ENCODE measurements at regions not wholly inside any gene's neighbourhood (a gene's known extent, or its start where the extent isn't known, plus 50 kb on each side); places are given as distances from the start of the nearest gene placed in this dataset.

- ChIA-PET POLR2A (no interaction called here), CTCF (interaction anchor here (1.6 kb wide), 1 partner anchor 180 kb away, joined by 3 read pairs; no protein-coding TSS in a partner anchor)
- no peak for DNase-seq (ENCODE audit: extremely low spot score)
- no peak for TF ChIP-seq CTCF (IDR thresholded peaks at IDR 0.05; ENCODE audit: control extremely low read depth, extremely low read depth, low read depth, missing control alignments)
Measured at GRCh38 chr18:76131738-76132137, 363.3 kb downstream of the ZNF516 start.

GRCh38 chr18:76130845-76131244 is 364.2 kb downstream of the ZNF516 start:
- DNase-seq (ENCODE audit: extremely low spot score) = no peak
- ChIA-PET CTCF (no interaction called here), POLR2A (no interaction called here)
- TF ChIP-seq CTCF (IDR thresholded peaks at IDR 0.05; ENCODE audit: control extremely low read depth, extremely low read depth, low read depth, missing control alignments) = no peak

- ChIA-PET POLR2A (no interaction called here), CTCF (no interaction called here)
- DNase-seq (ENCODE audit: extremely low spot score) = no peak
- no peak for TF ChIP-seq CTCF (IDR thresholded peaks at IDR 0.05; ENCODE audit: control extremely low read depth, extremely low read depth, low read depth, missing control alignments)
Measured at GRCh38 chr18:76126327-76126726, 368.7 kb downstream of the ZNF516 start.

- ChIA-PET POLR2A (no interaction called here), CTCF (no interaction called here)
- no peak for TF ChIP-seq CTCF (IDR thresholded peaks at IDR 0.05; ENCODE audit: control extremely low read depth, extremely low read depth, low read depth, missing control alignments)
- no peak for DNase-seq (ENCODE audit: extremely low spot score)
Measured at GRCh38 chr18:76121011-76121410, 374.0 kb downstream of the ZNF516 start.

GRCh38 chr18:76115580-76115979 is 379.5 kb downstream of the ZNF516 start:
- DNase-seq (ENCODE audit: extremely low spot score) = no peak
- ChIA-PET CTCF (no interaction called here), POLR2A (no interaction called here)
- no peak for TF ChIP-seq CTCF (IDR thresholded peaks at IDR 0.05; ENCODE audit: control extremely low read depth, extremely low read depth, low read depth, missing control alignments)

- CTCF ChIA-PET = no interaction called here
- DNase-seq (ENCODE audit: extremely low spot score) = no peak
- POLR2A ChIA-PET = no interaction called here
- no peak for TF ChIP-seq CTCF (IDR thresholded peaks at IDR 0.05; ENCODE audit: control extremely low read depth, extremely low read depth, low read depth, missing control alignments)
Measured at GRCh38 chr18:76113101-76113500, 381.9 kb downstream of the ZNF516 start.

GRCh38 chr18:76102626-76103025 is 392.4 kb downstream of the ZNF516 start:
- no peak for DNase-seq (ENCODE audit: extremely low spot score)
- CTCF ChIA-PET = interaction anchor here (0.9 kb wide), 1 partner anchor 125 kb away, joined by 3 read pairs; no protein-coding TSS in a partner anchor
- POLR2A ChIA-PET = no interaction called here
- TF ChIP-seq CTCF (IDR thresholded peaks at IDR 0.05; ENCODE audit: control extremely low read depth, extremely low read depth, low read depth, missing control alignments) = no peak
